Loucy (cell line): ENCODE measurements at regions not wholly inside any gene's neighbourhood (a gene's known extent, or its start where the extent isn't known, plus 50 kb on each side); places are given as distances from the start of the nearest gene placed in this dataset.

Experiments used
- H2AFZ ChIP-seq: fragments of 200-600 bp; sonication (generic); 2 replicates; pipeline ENCODE4 v1.6.0; 2016; ENCODE audit warnings: antibody characterized with exemption, mild to moderate bottlenecking, low read length, moderate library complexity
- H3F3A ChIP-seq: fragments of 200-600 bp; 2 replicates; pipeline ENCODE4 v1.6.0; 2016; ENCODE audit warnings: antibody characterized with exemption, low read depth, mild to moderate bottlenecking
- H3K27me3 ChIP-seq: fragments of 200-600 bp; sonication (generic); 2 replicates; pipeline ENCODE4 v1.6.1; 2014; ENCODE audit warnings: low read length, mild to moderate bottlenecking; ENCODE audit not compliant: insufficient read depth, poor library complexity, severe bottlenecking
- H3K36me3 ChIP-seq: fragments of 200-600 bp; sonication (generic); 2 replicates; pipeline ENCODE4 v1.6.1; 2016; ENCODE audit warnings: low read length; ENCODE audit not compliant: insufficient read depth
- H3K4me1 ChIP-seq: fragments of 200-600 bp; sonication (generic); 2 replicates; pipeline ENCODE4 v1.5.1; 2014; ENCODE audit warnings: low read length, mild to moderate bottlenecking; ENCODE audit not compliant: insufficient read depth, poor library complexity, severe bottlenecking
- H3K4me2 ChIP-seq: fragments of 200-600 bp; sonication (generic); 2 replicates; pipeline ENCODE4 v1.6.0; 2014; ENCODE audit warnings: antibody characterized with exemption, low read length, low read depth, mild to moderate bottlenecking; ENCODE audit not compliant: poor library complexity, severe bottlenecking
- H3K4me3 ChIP-seq: fragments of 200-600 bp; sonication (generic); 2 replicates; pipeline ENCODE4 v1.5.1; 2014; ENCODE audit warnings: low read length, mild to moderate bottlenecking, mixed read lengths; ENCODE audit not compliant: poor library complexity, severe bottlenecking
- H3K79me2 ChIP-seq: fragments of 200-600 bp; sonication (generic); 2 replicates; pipeline ENCODE4 v1.6.1; 2014; ENCODE audit warnings: low read length; ENCODE audit not compliant: insufficient read depth
- H3K9ac ChIP-seq: fragments of 200-600 bp; sonication (generic); 2 replicates; pipeline ENCODE4 v1.6.0; 2014; ENCODE audit warnings: mild to moderate bottlenecking, low read depth, low read length, moderate library complexity; ENCODE audit not compliant: poor library complexity, severe bottlenecking
- H3K9me2 ChIP-seq: fragments of 200-600 bp; sonication (generic); replicated peaks from 2 replicates; pipeline ENCODE4 v1.6.1; 2016; ENCODE audit warnings: low read depth, low read length, mixed read lengths
- H3K9me3 ChIP-seq: fragments of 200-600 bp; sonication (generic); 2 replicates; pipeline ENCODE4 v1.6.1; 2014; ENCODE audit warnings: mild to moderate bottlenecking, antibody characterized with exemption, low read length, low read depth; ENCODE audit not compliant: insufficient read depth
- H4K20me1 ChIP-seq: fragments of 200-600 bp; sonication (generic); 2 replicates; pipeline ENCODE4 v1.6.0; 2014; ENCODE audit warnings: antibody characterized with exemption, low read length, mild to moderate bottlenecking; ENCODE audit not compliant: insufficient read depth, poor library complexity, severe bottlenecking
- CTCF ChIP-seq: fragments of 200-600 bp; sonication (generic); conservative IDR thresholded peaks from 2 replicates; pipeline ENCODE4 v1.5.1; 2014; ENCODE audit warnings: mild to moderate bottlenecking, antibody characterized with exemption, low read length
- EZH2phosphoT487 ChIP-seq: fragments of 200-600 bp; IDR thresholded peaks from 2 replicates; pipeline ENCODE4 v1.6.1; 2018; ENCODE audit warnings: antibody characterized with exemption, mild to moderate bottlenecking, moderate library complexity, borderline replicate concordance

- Histone ChIP-seq H3K9ac (no peak overlapping the region), H3K27me3 (peaks cover 5% of the 10 kb centered on the region), H3K79me2 (no peaks in the 10 kb centered on the region), H3K4me2 (no peak overlapping the region), H3K4me1 (no peaks in the 10 kb centered on the region), H3K9me2 (no peaks in the 10 kb centered on the region), H2AFZ (no peak overlapping the region), H4K20me1 (no peaks in the 10 kb centered on the region), H3K4me3 (no peak overlapping the region), H3K9me3 (no peaks in the 10 kb centered on the region), H3F3A (no peaks in the 10 kb centered on the region), H3K36me3 (no peaks in the 10 kb centered on the region)
- TF ChIP-seq CTCF (no peak), EZH2phosphoT487 (no peak)
Measured at GRCh38 chr12:4032924-4033615, 159.9 kb upstream of the PARP11 start.

GRCh38 chr12:4031703-4032291 is 158.6 kb upstream of the PARP11 start:
- H3K36me3 ChIP-seq: no peaks in the 10 kb centered on the region
- no peak overlapping the region for H3K9ac ChIP-seq
- H3K9me2 ChIP-seq: no peaks in the 10 kb centered on the region
- H3K4me2 ChIP-seq: peak overlapping the region; percentile 48
- no peak overlapping the region for H3K4me3 ChIP-seq
- no peaks in the 10 kb centered on the region for H3F3A ChIP-seq
- no peak overlapping the region for H2AFZ ChIP-seq
- H3K9me3 ChIP-seq: no peaks in the 10 kb centered on the region
- H3K79me2 ChIP-seq: no peaks in the 10 kb centered on the region
- no peaks in the 10 kb centered on the region for H4K20me1 ChIP-seq
- TF ChIP-seq EZH2phosphoT487 (no peak), CTCF (no peak)
- peaks cover 5% of the 10 kb centered on the region for H3K27me3 ChIP-seq
- H3K4me1 ChIP-seq: no peaks in the 10 kb centered on the region

DNA sequence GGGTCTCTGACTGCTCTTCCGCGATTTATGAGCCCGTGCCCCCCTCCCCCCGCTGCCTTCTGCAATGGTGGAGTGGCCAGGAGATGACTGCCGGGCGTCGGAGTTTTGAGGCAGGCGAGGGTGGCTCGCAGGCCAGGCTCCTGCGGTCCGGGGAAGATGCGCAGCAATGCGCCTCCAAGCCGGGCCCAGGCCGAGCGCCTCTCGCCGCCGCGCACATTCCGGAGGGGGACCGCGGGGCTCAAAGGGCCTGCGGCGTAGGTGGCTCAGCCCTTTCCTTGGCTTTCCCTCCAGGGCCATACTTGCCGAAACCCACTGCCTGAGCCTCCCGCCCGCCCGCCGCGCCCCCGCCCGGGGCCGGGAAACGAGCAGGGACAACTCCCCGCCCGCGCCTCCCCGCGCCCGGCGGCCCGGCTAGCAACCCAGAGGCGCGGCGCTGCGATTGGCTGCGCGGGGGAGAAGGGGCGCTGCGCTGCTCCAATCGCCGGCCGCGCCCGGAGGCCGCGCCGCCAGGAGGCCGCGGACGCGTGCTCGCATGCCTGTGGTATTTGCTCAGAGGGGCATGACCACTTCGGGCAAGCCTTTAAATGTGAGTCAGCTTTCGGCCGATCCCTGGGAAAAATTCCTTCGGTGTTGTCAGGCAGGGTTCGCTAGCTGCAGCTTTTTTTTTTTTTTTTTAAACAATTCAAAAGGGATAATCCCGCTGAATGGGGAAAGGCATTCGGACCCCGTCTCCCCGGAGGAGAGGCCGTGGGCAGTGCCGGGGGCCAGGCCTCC is 157.9 kb upstream of the PARP11 start:
- TF ChIP-seq CTCF (no peak), EZH2phosphoT487 (no peak)
- Histone ChIP-seq H3K4me2 (peak overlapping the region; percentile 48), H3K4me1 (no peaks in the 10 kb centered on the region), H2AFZ (peak overlapping the region; percentile 43; the same call in 1 of the 2 replicates), H3K79me2 (no peaks in the 10 kb centered on the region), H3K9ac (no peak overlapping the region), H3K36me3 (no peaks in the 10 kb centered on the region), H3K9me3 (no peaks in the 10 kb centered on the region), H3F3A (no peaks in the 10 kb centered on the region), H3K4me3 (peak overlapping the region; percentile 35), H4K20me1 (no peaks in the 10 kb centered on the region), H3K9me2 (no peaks in the 10 kb centered on the region), H3K27me3 (peaks cover 5% of the 10 kb centered on the region)
